AG04449 (cell line): ENCODE measurements at regions not wholly inside any gene's neighbourhood (a gene's known extent, or its start where the extent isn't known, plus 50 kb on each side); places are given as distances from the start of the nearest gene placed in this dataset.

ENCODE experiments used
- CTCF ChIA-PET: fragments of 350-600 bp; formaldehyde crosslinking; extraction: SDS; loops from one replicate; lab custom pipeline; 2021; ENCODE audit warnings: antibody characterized with exemption; lab: Yijun Ruan, JAX
- POLR2A ChIA-PET: fragments of 400-600, 350-600 bp; formaldehyde crosslinking; extraction: SDS; loops from one replicate; lab custom pipeline; 2020; ENCODE audit warnings: antibody characterized with exemption, inconsistent platforms; lab: Yijun Ruan, JAX
- DNase-seq: peaks from one replicate; pipeline ENCODE4 v3.0.0-alpha.2; 2010; ENCODE audit warnings: low read depth, low spot score
- H3K4me3 ChIP-seq: 2 replicates; pipeline ENCODE4 v1.5.1; 2011; ENCODE audit warnings: low read depth, mild to moderate bottlenecking, control low read depth, low read length
- CTCF ChIP-seq: IDR thresholded peaks from one replicate; pipeline ENCODE4 v1.5.1; 2011; ENCODE audit warnings: mild to moderate bottlenecking, moderate library complexity, low read length, control low read depth, inconsistent platforms; ENCODE audit not compliant: insufficient read depth; ENCODE audit errors: missing control alignments

- CTCF ChIA-PET: no interaction called here
- POLR2A ChIA-PET: no interaction called here
- H3K4me3 ChIP-seq: no peak overlapping the region
- TF ChIP-seq CTCF: no peak
- DNase-seq: no peak
Observed at GRCh38 chr3:6248528-6248927, 612.4 kb upstream of the GRM7 start.

GRCh38 chr3:6249679-6250078 is 611.2 kb upstream of the GRM7 start:
- TF ChIP-seq CTCF: no peak
- POLR2A ChIA-PET: no interaction called here
- no peak for DNase-seq
- CTCF ChIA-PET: no interaction called here
- H3K4me3 ChIP-seq: no peak overlapping the region

GRCh38 chr3:6250167-6250566 is 610.7 kb upstream of the GRM7 start:
- DNase-seq: no peak
- CTCF ChIA-PET: no interaction called here
- POLR2A ChIA-PET: no interaction called here

GRCh38 chr3:6251612-6252400 is 609.1 kb upstream of the GRM7 start:
- no peak for TF ChIP-seq CTCF
- POLR2A ChIA-PET: no interaction called here
- CTCF ChIA-PET: no interaction called here
- no peak overlapping the region for H3K4me3 ChIP-seq
- DNase-seq: no peak

More at GRCh38 chr3:6250167-6250566, 610.7 kb upstream of the GRM7 start:
- TF ChIP-seq CTCF: no peak
- no peak overlapping the region for H3K4me3 ChIP-seq

- H3K4me3 ChIP-seq: no peak overlapping the region
- DNase-seq: no peak
- TF ChIP-seq CTCF: no peak
- POLR2A ChIA-PET: no interaction called here
- CTCF ChIA-PET: no interaction called here
Observed at GRCh38 chr3:6254490-6254889, 606.4 kb upstream of the GRM7 start.

- H3K4me3 ChIP-seq: no peak overlapping the region
- ChIA-PET CTCF (no interaction called here), POLR2A (no interaction called here)
- no peak for TF ChIP-seq CTCF
- DNase-seq: no peak
Observed at GRCh38 chr3:6255229-6255628, 605.7 kb upstream of the GRM7 start.
